ENCODE measurements at regions not wholly inside any gene's neighbourhood (a gene's known extent, or its start where the extent isn't known, plus 50 kb on each side); places are given as distances from the start of the nearest gene placed in this dataset.

DNA sequence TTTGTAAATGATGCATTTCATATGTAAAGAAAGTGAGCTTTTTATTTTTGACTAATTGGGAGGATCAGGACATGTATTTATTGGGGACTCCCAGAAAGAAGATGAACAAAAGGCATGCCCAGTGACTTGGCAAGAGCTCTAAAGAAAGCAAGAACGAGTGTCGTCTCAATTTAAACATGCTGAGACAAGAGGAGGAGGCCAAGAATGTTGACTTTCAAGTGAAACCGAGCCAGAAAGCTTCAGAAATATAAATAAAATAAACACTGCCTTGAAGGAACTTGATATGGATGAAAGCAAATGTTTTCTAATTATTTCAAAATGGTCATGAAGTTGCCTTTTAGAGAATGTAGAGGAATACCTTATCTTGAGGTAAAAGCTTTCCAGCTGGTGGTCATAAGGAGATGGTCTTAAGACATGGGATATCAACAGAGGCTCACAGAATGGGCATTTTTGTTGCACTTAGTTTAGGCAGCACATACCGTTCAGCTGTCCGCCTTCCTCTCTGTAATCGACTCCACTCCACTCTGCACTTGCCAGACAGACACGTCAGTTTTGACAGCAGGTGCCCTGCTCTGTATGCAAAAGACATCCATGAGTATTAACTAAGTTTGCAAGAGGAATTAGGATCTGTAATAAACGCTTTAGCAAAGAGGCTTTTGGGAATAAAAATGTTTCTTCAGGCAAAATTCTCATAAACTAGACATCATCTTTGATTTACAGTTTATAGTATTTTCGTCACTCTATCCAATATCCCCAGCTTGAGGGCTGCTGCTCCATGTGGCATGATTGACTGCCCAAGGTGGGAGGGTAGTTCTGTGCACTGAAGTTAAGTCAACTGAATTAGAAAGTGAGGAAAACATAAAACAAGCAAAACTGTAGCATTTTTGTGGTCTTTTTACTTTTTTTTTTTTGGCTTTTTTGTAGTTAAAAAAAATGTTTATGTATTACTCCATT, 613.1 kb downstream of the PKHD1 start:
- no peaks in the 10 kb centered on the region for H4K20me1 ChIP-seq (ENCODE audit: insufficient read depth, low read length)
- no peak overlapping the region for H2AFZ ChIP-seq (ENCODE audit: low read length)
- no peaks in the 10 kb centered on the region for H3K36me3 ChIP-seq (replicated peaks in 1 of 2; ENCODE audit: control insufficient read depth in 1 of 2, insufficient read depth in 2 of 2, low read length in 2 of 2)
- no peak for FAIRE-seq
- WGBS (ENCODE audit: low lambda C conversion rate): 25% methylated on average over 9 of the region's 9 CpGs
- TF ChIP-seq LCORL (IDR thresholded peaks at IDR 0.05) (no peak), LCORL (CRISPR knock-in tag; IDR thresholded peaks at IDR 0.05) (no peak), ZNF143 (CRISPR knock-in tag; IDR thresholded peaks at IDR 0.05) (no peak), ARNT2 (CRISPR knock-in tag; IDR thresholded peaks at IDR 0.05; ENCODE audit: low read depth) (no peak), ZSCAN31 (CRISPR knock-in tag; IDR thresholded peaks at IDR 0.05; ENCODE audit: low read depth) (no peak), MED1 (CRISPR knock-in tag; IDR thresholded peaks at IDR 0.05) (no peak), SALL2 (CRISPR knock-in tag; IDR thresholded peaks at IDR 0.05) (no peak), ZSCAN25 (CRISPR knock-in tag; IDR thresholded peaks at IDR 0.05) (no peak), NCOA1 (CRISPR knock-in tag; IDR thresholded peaks at IDR 0.05) (no peak), ELF4 (CRISPR knock-in tag; IDR thresholded peaks at IDR 0.05; ENCODE audit: borderline replicate concordance) (no peak), ZNF354B (CRISPR knock-in tag; IDR thresholded peaks at IDR 0.05) (no peak), MBNL3 (CRISPR knock-in tag; conservative IDR thresholded peaks at IDR 0.05) (no peak), GTF3A (CRISPR knock-in tag; conservative IDR thresholded peaks at IDR 0.05) (no peak)
- TF ChIP-seq, protein P1, sequence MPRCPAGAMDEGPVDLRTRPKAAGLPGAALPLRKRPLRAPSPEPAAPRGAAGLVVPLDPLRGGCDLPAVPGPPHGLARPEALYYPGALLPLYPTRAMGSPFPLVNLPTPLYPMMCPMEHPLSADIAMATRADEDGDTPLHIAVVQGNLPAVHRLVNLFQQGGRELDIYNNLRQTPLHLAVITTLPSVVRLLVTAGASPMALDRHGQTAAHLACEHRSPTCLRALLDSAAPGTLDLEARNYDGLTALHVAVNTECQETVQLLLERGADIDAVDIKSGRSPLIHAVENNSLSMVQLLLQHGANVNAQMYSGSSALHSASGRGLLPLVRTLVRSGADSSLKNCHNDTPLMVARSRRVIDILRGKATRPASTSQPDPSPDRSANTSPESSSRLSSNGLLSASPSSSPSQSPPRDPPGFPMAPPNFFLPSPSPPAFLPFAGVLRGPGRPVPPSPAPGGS (CRISPR knock-in tag; IDR thresholded peaks at IDR 0.05): no peak
- TF ChIP-seq, protein P2, sequence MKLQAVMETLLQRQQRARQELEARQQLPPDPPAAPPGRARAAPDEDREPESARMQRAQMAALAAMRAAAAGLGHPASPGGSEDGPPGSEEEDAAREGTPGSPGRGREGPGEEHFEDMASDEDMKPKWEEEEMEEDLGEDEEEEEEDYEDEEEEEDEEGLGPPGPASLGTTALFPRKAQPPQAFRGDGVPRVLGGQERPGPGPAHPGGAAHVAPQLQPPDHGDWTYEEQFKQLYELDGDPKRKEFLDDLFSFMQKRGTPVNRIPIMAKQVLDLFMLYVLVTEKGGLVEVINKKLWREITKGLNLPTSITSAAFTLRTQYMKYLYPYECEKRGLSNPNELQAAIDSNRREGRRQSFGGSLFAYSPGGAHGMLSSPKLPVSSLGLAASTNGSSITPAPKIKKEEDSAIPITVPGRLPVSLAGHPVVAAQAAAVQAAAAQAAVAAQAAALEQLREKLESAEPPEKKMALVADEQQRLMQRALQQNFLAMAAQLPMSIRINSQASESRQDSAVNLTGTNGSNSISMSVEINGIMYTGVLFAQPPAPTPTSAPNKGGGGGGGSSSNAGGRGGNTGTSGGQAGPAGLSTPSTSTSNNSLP (IDR thresholded peaks at IDR 0.05; ENCODE audit: low read depth, low read length): no peak
- TF ChIP-seq, protein P3, sequence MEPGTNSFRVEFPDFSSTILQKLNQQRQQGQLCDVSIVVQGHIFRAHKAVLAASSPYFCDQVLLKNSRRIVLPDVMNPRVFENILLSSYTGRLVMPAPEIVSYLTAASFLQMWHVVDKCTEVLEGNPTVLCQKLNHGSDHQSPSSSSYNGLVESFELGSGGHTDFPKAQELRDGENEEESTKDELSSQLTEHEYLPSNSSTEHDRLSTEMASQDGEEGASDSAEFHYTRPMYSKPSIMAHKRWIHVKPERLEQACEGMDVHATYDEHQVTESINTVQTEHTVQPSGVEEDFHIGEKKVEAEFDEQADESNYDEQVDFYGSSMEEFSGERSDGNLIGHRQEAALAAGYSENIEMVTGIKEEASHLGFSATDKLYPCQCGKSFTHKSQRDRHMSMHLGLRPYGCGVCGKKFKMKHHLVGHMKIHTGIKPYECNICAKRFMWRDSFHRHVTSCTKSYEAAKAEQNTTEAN (CRISPR knock-in tag; conservative IDR thresholded peaks at IDR 0.05): no peak
- in situ Hi-C loops (cut with HindIII; ENCODE audit: extremely low pct_ligation_motif_present, low pct_unique_long_range_greater_than_20kb) (no loop called here), intact Hi-C loops (cut with micrococcal nuclease; ENCODE audit: unreplicated experiment) (no loop called here)
- ChIA-PET CTCF (ENCODE audit: low intra/inter-chr PET ratio, low total read pairs) (no interaction called here), POLR2A (no interaction called here)
- BruUV-seq (replicated peaks): no TSS peak
- no peak for DNase-seq (ENCODE audit: low spot score)
- H3K4me2 ChIP-seq (ENCODE audit: low read depth, low read length): no peak overlapping the region
- peaks cover 6% of the 10 kb centered on the region for H3K4me1 ChIP-seq (ENCODE audit: insufficient read depth, low read length)
- no peak overlapping the region for H3K9ac ChIP-seq (ENCODE audit: insufficient read depth, low read depth, low read length)
- no peaks in the 10 kb centered on the region for H3K79me2 ChIP-seq (ENCODE audit: insufficient read depth, low read length)
- H3K9me3 ChIP-seq (ENCODE audit: low read length): no peaks in the 10 kb centered on the region
- no peak overlapping the region for H3K27ac ChIP-seq (ENCODE audit: extremely low read length, insufficient read depth, low read length)
- no peak for ATAC-seq
- no peak overlapping the region for H3K4me3 ChIP-seq (replicated peaks in 1 of 3; ENCODE audit: insufficient read depth in 1 of 3, low read depth in 2 of 3, low read length in 3 of 3)
- H3K27me3 ChIP-seq (ENCODE audit: control insufficient read depth in 1 of 2, insufficient read depth in 2 of 2, low read length in 2 of 2): no peaks in the 10 kb centered on the region
